Lower leg skin (tissue), 3 donors: ENCODE measurements at regions not wholly inside any gene's neighbourhood (a gene's known extent, or its start where the extent isn't known, plus 50 kb on each side); places are given as distances from the start of the nearest gene placed in this dataset.

Experiments used
- CTCF ChIP-seq, 3 donors: fragments of 450-650 bp; IDR thresholded peaks; one replicate each; pipeline ENCODE4 v1.5.1; 2016; ENCODE audit warnings: antibody characterized with exemption in 3 of 3, mild to moderate bottlenecking in 3 of 3, moderate library complexity in 2 of 3
- POLR2A ChIP-seq, 2 donors: fragments of 450-650 bp; IDR thresholded peaks; one replicate each; pipeline ENCODE4 v1.6.1; 2016 to 2017; ENCODE audit warnings: antibody characterized with exemption in 2 of 2, mild to moderate bottlenecking in 1 of 2, moderate library complexity in 1 of 2

GRCh38 chr6:54040545-54040944 lies 70.7 kb upstream of the MLIP start:
- no peak for TF ChIP-seq CTCF (IDR thresholded peaks at IDR 0.05)
- no peak for TF ChIP-seq POLR2A (IDR thresholded peaks at IDR 0.05)
